Thoracic aorta (tissue), 2 donors: ENCODE measurements at regions not wholly inside any gene's neighbourhood (a gene's known extent, or its start where the extent isn't known, plus 50 kb on each side); places are given as distances from the start of the nearest gene placed in this dataset.

ENCODE experiments used
- ATAC-seq: fragments of 150-250 bp; one replicate; pipeline ENCODE4 v1.8.0; 2017; ENCODE audit warnings: low read depth; ENCODE audit not compliant: insufficient number of reproducible peaks, low FRiP score
- DNase-seq: peaks from one replicate; pipeline ENCODE4 v3.0.0-alpha.2; 2020; ENCODE audit warnings: low spot score
- H3K27ac ChIP-seq, 2 donors: fragments of 200-600 bp; sonication (generic); 1 replicate in 1 of 2; 2 replicates in 1 of 2; pipeline ENCODE4 v1.5.1; 2016; ENCODE audit warnings: mild to moderate bottlenecking in 2 of 2, moderate library complexity in 2 of 2
- H3K27me3 ChIP-seq: fragments of 200-600 bp; sonication (generic); replicated peaks from 2 replicates; pipeline ENCODE4 v1.6.0; 2016; ENCODE audit warnings: mild to moderate bottlenecking; ENCODE audit not compliant: insufficient read depth
- H3K36me3 ChIP-seq: fragments of 200-600 bp; sonication (generic); one replicate; pipeline ENCODE4 v1.5.1; 2016
- H3K4me1 ChIP-seq, 2 donors: fragments of 200-600 bp; sonication (generic); 1 replicate in 1 of 2; 2 replicates in 1 of 2; pipeline versions ENCODE4 v1.5.1 to v1.6.0; 2016; ENCODE audit warnings: low read depth in 2 of 2, mild to moderate bottlenecking in 1 of 2; ENCODE audit not compliant: control insufficient read depth in 1 of 2
- H3K4me3 ChIP-seq: fragments of 200-600 bp; sonication (generic); 2 replicates; pipeline ENCODE4 v1.5.1; 2016; ENCODE audit warnings: mild to moderate bottlenecking
- H3K9me3 ChIP-seq: fragments of 200-600 bp; sonication (generic); 2 replicates; pipeline ENCODE4 v1.5.1; 2016
- TF ChIP-seq, protein P1 (sequence below): fragments of 200-600 bp; sonication (generic); IDR thresholded peaks from one replicate; pipeline ENCODE4 v1.5.1; 2019; ENCODE audit warnings: antibody characterized with exemption

DNA sequence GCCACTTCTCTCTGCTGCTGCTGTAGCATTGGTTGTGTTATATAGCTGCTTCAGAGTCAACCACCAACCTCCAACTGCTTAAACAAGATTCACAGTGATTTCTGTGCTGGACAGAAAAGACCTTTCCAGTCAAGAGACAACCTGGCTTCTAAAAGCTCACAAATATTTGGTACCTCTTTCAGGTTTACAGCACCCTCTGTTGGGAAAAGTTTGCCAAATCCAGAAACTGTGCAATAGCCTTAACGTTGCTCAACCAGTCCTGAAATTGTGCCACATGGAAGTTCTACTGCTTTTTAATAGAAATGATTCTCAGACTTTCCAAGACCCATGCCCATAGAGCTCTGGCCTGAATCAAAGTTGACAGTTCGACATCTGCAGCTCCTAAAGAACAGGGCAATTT, 842.1 kb upstream of the HTR2C start:
- no peak overlapping the region for H3K27ac ChIP-seq
- no peak overlapping the region for H3K4me3 ChIP-seq
- ATAC-seq, result no peak
- H3K27me3 ChIP-seq, result no peaks in the 10 kb centered on the region
- no peaks in the 10 kb centered on the region for H3K4me1 ChIP-seq
- no peaks in the 10 kb centered on the region for H3K36me3 ChIP-seq
- no peaks in the 10 kb centered on the region for H3K9me3 ChIP-seq
- no peak for DNase-seq
- TF ChIP-seq, protein P1, sequence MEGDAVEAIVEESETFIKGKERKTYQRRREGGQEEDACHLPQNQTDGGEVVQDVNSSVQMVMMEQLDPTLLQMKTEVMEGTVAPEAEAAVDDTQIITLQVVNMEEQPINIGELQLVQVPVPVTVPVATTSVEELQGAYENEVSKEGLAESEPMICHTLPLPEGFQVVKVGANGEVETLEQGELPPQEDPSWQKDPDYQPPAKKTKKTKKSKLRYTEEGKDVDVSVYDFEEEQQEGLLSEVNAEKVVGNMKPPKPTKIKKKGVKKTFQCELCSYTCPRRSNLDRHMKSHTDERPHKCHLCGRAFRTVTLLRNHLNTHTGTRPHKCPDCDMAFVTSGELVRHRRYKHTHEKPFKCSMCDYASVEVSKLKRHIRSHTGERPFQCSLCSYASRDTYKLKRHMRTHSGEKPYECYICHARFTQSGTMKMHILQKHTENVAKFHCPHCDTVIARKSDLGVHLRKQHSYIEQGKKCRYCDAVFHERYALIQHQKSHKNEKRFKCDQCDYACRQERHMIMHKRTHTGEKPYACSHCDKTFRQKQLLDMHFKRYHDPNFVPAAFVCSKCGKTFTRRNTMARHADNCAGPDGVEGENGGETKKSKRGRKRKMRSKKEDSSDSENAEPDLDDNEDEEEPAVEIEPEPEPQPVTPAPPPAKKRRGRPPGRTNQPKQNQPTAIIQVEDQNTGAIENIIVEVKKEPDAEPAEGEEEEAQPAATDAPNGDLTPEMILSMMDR, result no peak

GRCh38 chrX:113728937-113729336, 854.9 kb upstream of the HTR2C start:
- no peaks in the 10 kb centered on the region for H3K36me3 ChIP-seq
- H3K4me3 ChIP-seq, result no peak overlapping the region
- no peak overlapping the region for H3K27ac ChIP-seq
- no peaks in the 10 kb centered on the region for H3K27me3 ChIP-seq
- ATAC-seq, result no peak
- H3K9me3 ChIP-seq, result no peaks in the 10 kb centered on the region
- H3K4me1 ChIP-seq, result no peaks in the 10 kb centered on the region
- no peak for DNase-seq
- TF ChIP-seq, protein P1, result no peak

DNA sequence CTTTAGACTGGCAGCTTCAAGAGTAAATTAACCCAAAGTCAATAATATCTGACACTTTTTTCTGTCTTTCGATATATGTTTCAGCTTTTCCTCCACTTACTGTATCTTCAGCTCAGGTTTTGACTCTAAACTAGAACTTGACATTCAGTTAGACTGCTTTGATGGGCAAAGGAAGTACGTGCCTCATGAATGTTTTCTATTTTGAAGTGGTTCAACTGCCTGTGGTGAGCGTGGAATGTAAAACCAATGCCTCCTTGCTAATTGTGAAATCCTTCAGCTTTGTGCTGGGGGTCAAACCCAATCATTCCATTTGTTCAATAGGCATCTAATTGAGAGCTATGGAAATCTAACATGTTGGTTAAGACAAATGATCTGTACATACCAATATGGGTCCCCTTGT, 857.0 kb upstream of the HTR2C start:
- no peak overlapping the region for H3K27ac ChIP-seq
- no peaks in the 10 kb centered on the region for H3K27me3 ChIP-seq
- DNase-seq (no peak), ATAC-seq (no peak)
- H3K36me3 ChIP-seq, result no peaks in the 10 kb centered on the region
- no peaks in the 10 kb centered on the region for H3K4me1 ChIP-seq
- H3K9me3 ChIP-seq, result no peaks in the 10 kb centered on the region
- TF ChIP-seq, protein P1, result no peak
- H3K4me3 ChIP-seq, result no peak overlapping the region

GRCh38 chrX:113726466-113726865, 857.4 kb upstream of the HTR2C start:
- no peaks in the 10 kb centered on the region for H3K9me3 ChIP-seq
- no peaks in the 10 kb centered on the region for H3K36me3 ChIP-seq
- H3K4me1 ChIP-seq, result no peaks in the 10 kb centered on the region
- H3K27me3 ChIP-seq, result no peaks in the 10 kb centered on the region
- TF ChIP-seq, protein P1, result no peak
- no peak overlapping the region for H3K27ac ChIP-seq
- ATAC-seq, result no peak
- no peak overlapping the region for H3K4me3 ChIP-seq
- DNase-seq, result no peak

- Histone ChIP-seq H3K4me1 (no peaks in the 10 kb centered on the region), H3K27ac (no peak overlapping the region), H3K9me3 (no peaks in the 10 kb centered on the region), H3K27me3 (no peaks in the 10 kb centered on the region), H3K36me3 (no peaks in the 10 kb centered on the region), H3K4me3 (no peak overlapping the region)
- no peak for DNase-seq
- no peak for ATAC-seq
- TF ChIP-seq, protein P1, result no peak
These were observed 857.9 kb upstream of the HTR2C start for GRCh38 chrX:113726009-113726408.
